SK-N-SH (cell line): ENCODE measurements at regions not wholly inside any gene's neighbourhood (a gene's known extent, or its start where the extent isn't known, plus 50 kb on each side); places are given as distances from the start of the nearest gene placed in this dataset.

ENCODE experiments used
- EP300 ChIP-seq, 2 experiments: IDR thresholded peaks; 2 replicates each; pipeline versions ENCODE4 v1.4.0 to v1.6.1; 2012; ENCODE audit warnings: borderline replicate concordance in 1 of 2, low read depth in 1 of 2, low read length in 1 of 2
- TF ChIP-seq, protein P1 (sequence below): fragments of 150-350 bp; IDR thresholded peaks from 2 replicates; pipeline ENCODE4 v1.6.1; 2017; ENCODE audit warnings: antibody characterized with exemption, low read length, low read depth, borderline replicate concordance
- TF ChIP-seq, protein P2 (sequence below): fragments of 150-350 bp; IDR thresholded peaks from 2 replicates; pipeline ENCODE4 v1.6.1; 2016; ENCODE audit warnings: mild to moderate bottlenecking, low read depth, low read length

DNA sequence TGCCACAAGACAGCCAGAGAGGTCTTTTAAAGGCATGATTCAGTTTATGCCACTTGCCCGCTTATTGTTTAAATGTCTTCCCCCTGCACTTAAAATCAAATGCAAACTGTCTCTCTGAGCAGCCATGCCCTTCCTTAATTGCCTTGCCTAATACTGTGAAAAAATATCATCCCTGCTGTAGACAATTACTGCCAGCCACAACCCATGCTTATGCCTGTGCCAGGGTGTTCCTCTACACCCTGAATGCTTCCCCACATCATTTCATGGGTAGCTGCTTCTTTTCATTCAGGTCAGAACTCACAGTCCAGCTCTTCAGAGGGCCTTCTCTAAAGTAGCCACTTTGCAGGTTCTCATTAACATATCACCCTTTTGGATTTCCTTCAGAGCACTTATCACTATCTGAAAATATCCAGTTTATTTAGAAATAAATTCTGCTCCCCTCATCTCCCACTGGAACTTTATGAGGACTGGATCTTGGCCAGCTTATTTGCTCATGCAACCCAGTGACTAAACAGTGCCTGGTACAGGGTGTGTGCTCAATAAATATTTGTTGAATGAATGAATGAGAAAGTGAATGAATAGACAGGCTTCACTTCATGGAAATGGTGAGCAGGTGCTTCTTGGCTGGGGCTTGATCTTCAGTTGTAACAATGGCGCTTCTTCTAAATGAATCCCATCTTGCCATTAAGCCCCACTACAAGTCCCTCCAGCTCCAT is 162.4 kb upstream of the MDFIC start:
- TF ChIP-seq, protein P1, sequence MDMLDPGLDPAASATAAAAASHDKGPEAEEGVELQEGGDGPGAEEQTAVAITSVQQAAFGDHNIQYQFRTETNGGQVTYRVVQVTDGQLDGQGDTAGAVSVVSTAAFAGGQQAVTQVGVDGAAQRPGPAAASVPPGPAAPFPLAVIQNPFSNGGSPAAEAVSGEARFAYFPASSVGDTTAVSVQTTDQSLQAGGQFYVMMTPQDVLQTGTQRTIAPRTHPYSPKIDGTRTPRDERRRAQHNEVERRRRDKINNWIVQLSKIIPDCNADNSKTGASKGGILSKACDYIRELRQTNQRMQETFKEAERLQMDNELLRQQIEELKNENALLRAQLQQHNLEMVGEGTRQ: no peak
- TF ChIP-seq, protein P2, sequence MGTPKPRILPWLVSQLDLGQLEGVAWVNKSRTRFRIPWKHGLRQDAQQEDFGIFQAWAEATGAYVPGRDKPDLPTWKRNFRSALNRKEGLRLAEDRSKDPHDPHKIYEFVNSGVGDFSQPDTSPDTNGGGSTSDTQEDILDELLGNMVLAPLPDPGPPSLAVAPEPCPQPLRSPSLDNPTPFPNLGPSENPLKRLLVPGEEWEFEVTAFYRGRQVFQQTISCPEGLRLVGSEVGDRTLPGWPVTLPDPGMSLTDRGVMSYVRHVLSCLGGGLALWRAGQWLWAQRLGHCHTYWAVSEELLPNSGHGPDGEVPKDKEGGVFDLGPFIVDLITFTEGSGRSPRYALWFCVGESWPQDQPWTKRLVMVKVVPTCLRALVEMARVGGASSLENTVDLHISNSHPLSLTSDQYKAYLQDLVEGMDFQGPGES: no peak
- no peak for TF ChIP-seq EP300 (IDR thresholded peaks at IDR 0.05; ENCODE audit: borderline replicate concordance in 1 of 2, low read depth in 1 of 2, low read length in 1 of 2)
